SK-N-SH treated with all-trans-retinoic acid at 6 μM for 48 hours (cell line): ENCODE measurements at regions not wholly inside any gene's neighbourhood (a gene's known extent, or its start where the extent isn't known, plus 50 kb on each side); places are given as distances from the start of the nearest gene placed in this dataset.

Experiments
- ATAC-seq: fragments of 200-7000 bp; cut with Tn5 transposase; 3 replicates; pipeline ENCODE4 v1.9.1; 2020; ENCODE audit warnings: mild to moderate bottlenecking, moderate library complexity
- ARNTL ChIP-seq: fragments of 450-650 bp; formaldehyde crosslinking; IDR thresholded peaks from 2 replicates; pipeline ENCODE4 v1.5.0; 2020; ENCODE audit warnings: low read depth, mild to moderate bottlenecking, moderate library complexity, borderline replicate concordance
- CREB5 ChIP-seq: fragments of 250-450 bp; sonication (Bioruptor Pico); IDR thresholded peaks from 2 replicates; pipeline ENCODE4 v1.5.1; 2020; ENCODE audit warnings: low read depth, mild to moderate bottlenecking, moderate library complexity
- CSDC2 ChIP-seq: fragments of 250-450 bp; sonication (Bioruptor Pico); IDR thresholded peaks from 2 replicates; pipeline ENCODE4 v1.5.0; 2020; ENCODE audit warnings: mild to moderate bottlenecking, moderate library complexity
- CSRNP3 ChIP-seq: fragments of 250-450 bp; sonication (Bioruptor Pico); IDR thresholded peaks from 2 replicates; pipeline ENCODE4 v1.5.1; 2021; ENCODE audit warnings: mild to moderate bottlenecking, moderate library complexity
- ESRRG ChIP-seq: fragments of 250-450 bp; sonication (Bioruptor Pico); IDR thresholded peaks from 2 replicates; pipeline ENCODE4 v1.6.1; 2021; ENCODE audit warnings: mild to moderate bottlenecking
- GLIS3 ChIP-seq: fragments of 250-450 bp; sonication (Bioruptor Pico); IDR thresholded peaks from 2 replicates; pipeline ENCODE4 v1.5.0; 2020; ENCODE audit warnings: mild to moderate bottlenecking, moderate library complexity
- ISL1 ChIP-seq: fragments of 250-450 bp; sonication (Bioruptor Pico); IDR thresholded peaks from 2 replicates; pipeline ENCODE4 v2.1.2; 2022; ENCODE audit warnings: mild to moderate bottlenecking, moderate library complexity
- OSR1 ChIP-seq: fragments of 250-450 bp; sonication (Bioruptor Pico); IDR thresholded peaks from 2 replicates; pipeline ENCODE4 v1.8.0; 2022; ENCODE audit warnings: moderate library complexity, mild to moderate bottlenecking, inconsistent platforms
- PATZ1 ChIP-seq: fragments of 250-450 bp; sonication (Bioruptor Pico); IDR thresholded peaks from 2 replicates; pipeline ENCODE4 v1.8.0; 2020; ENCODE audit warnings: mild to moderate bottlenecking, moderate library complexity, borderline replicate concordance
- POU6F1 ChIP-seq: fragments of 250-450 bp; sonication (Bioruptor Pico); IDR thresholded peaks from 2 replicates; pipeline ENCODE4 v1.8.0; 2021; ENCODE audit warnings: low read depth, mild to moderate bottlenecking, moderate library complexity, borderline replicate concordance
- RARB ChIP-seq: fragments of 250-450 bp; sonication (Bioruptor Pico); IDR thresholded peaks from 2 replicates; pipeline ENCODE4 v1.8.0; 2021; ENCODE audit warnings: mild to moderate bottlenecking, moderate library complexity
- SNAI2 ChIP-seq: fragments of 250-450 bp; sonication (Bioruptor Pico); IDR thresholded peaks from 2 replicates; pipeline ENCODE4 v1.5.0; 2020; ENCODE audit warnings: mild to moderate bottlenecking, moderate library complexity
- TCF4 ChIP-seq: fragments of 250-450 bp; sonication (Bioruptor Pico); IDR thresholded peaks from 2 replicates; pipeline ENCODE4 v1.8.0; 2021; ENCODE audit warnings: mild to moderate bottlenecking, moderate library complexity, borderline replicate concordance
- TOX ChIP-seq: fragments of 250-450 bp; sonication (Bioruptor Pico); IDR thresholded peaks from 2 replicates; pipeline ENCODE4 v1.8.0; 2021; ENCODE audit warnings: mild to moderate bottlenecking, moderate library complexity, borderline replicate concordance
- ZC3H10 ChIP-seq: fragments of 250-450 bp; sonication (Bioruptor Pico); IDR thresholded peaks from 2 replicates; pipeline ENCODE4 v1.5.1; 2021; ENCODE audit warnings: mild to moderate bottlenecking, moderate library complexity
- ZFP3 ChIP-seq: fragments of 250-450 bp; sonication (Bioruptor Pico); IDR thresholded peaks from 2 replicates; pipeline ENCODE4 v1.5.0; 2020; ENCODE audit warnings: mild to moderate bottlenecking, moderate library complexity
- ZFP30 ChIP-seq: fragments of 450-650 bp; formaldehyde crosslinking; IDR thresholded peaks from 2 replicates; pipeline ENCODE4 v1.5.0; 2022; ENCODE audit warnings: mild to moderate bottlenecking, moderate library complexity
- ZNF565 ChIP-seq: fragments of 450-650 bp; formaldehyde crosslinking; conservative IDR thresholded peaks from 2 replicates; pipeline ENCODE4 v1.5.0; 2020; ENCODE audit warnings: low read depth, mild to moderate bottlenecking, moderate library complexity
- ZNF70 ChIP-seq: fragments of 450-650 bp; formaldehyde crosslinking; IDR thresholded peaks from 2 replicates; pipeline ENCODE4 v1.5.0; 2020; ENCODE audit warnings: mild to moderate bottlenecking, moderate library complexity

- ATAC-seq = no peak
- TF ChIP-seq TCF4 (CRISPR knock-in tag) = no peak
- no peak for TF ChIP-seq SNAI2 (CRISPR knock-in tag)
- TF ChIP-seq PATZ1 = no peak
- TF ChIP-seq ZNF70 (CRISPR knock-in tag) = no peak
- TF ChIP-seq ESRRG (CRISPR knock-in tag) = no peak
- no peak for TF ChIP-seq ZFP30
- no peak for TF ChIP-seq CSRNP3
- no peak for TF ChIP-seq OSR1 (CRISPR knock-in tag)
- TF ChIP-seq TOX (CRISPR knock-in tag) = no peak
- TF ChIP-seq GLIS3 (CRISPR knock-in tag) = no peak
- TF ChIP-seq ZC3H10 (CRISPR knock-in tag) = no peak
These were observed 115.0 kb downstream of the PJA1 start for GRCh38 chrX:69050051-69050765.

- ATAC-seq = no peak
- no peak for TF ChIP-seq ISL1 (CRISPR knock-in tag)
- no peak for TF ChIP-seq ARNTL (CRISPR knock-in tag)
- TF ChIP-seq RARB (CRISPR knock-in tag) = no peak
- TF ChIP-seq OSR1 (CRISPR knock-in tag) = no peak
- no peak for TF ChIP-seq SNAI2 (CRISPR knock-in tag)
- no peak for TF ChIP-seq TOX (CRISPR knock-in tag)
- TF ChIP-seq CSDC2 (CRISPR knock-in tag) = no peak
- TF ChIP-seq ZFP3 (CRISPR knock-in tag) = no peak
- no peak for TF ChIP-seq GLIS3 (CRISPR knock-in tag)
- TF ChIP-seq ZNF565 (CRISPR knock-in tag) = no peak
- TF ChIP-seq TCF4 (CRISPR knock-in tag) = no peak
- no peak for TF ChIP-seq PATZ1
- TF ChIP-seq POU6F1 (CRISPR knock-in tag) = no peak
- TF ChIP-seq ZFP30 = no peak
- TF ChIP-seq ZNF70 (CRISPR knock-in tag) = no peak
- TF ChIP-seq ESRRG (CRISPR knock-in tag) = no peak
- TF ChIP-seq CREB5 (CRISPR knock-in tag) = no peak
- TF ChIP-seq CSRNP3 = no peak
These were observed 118.2 kb downstream of the PJA1 start for GRCh38 chrX:69046996-69047490.
